GM13977 (cell line): ENCODE measurements at regions not wholly inside any gene's neighbourhood (a gene's known extent, or its start where the extent isn't known, plus 50 kb on each side); places are given as distances from the start of the nearest gene placed in this dataset.
A peak's percentile ranks its signal among the peaks of the same experiment; 100 is the strongest.

Experiments used
- DNase-seq: peaks from one replicate; pipeline ENCODE4 v3.0.0; 2012; ENCODE audit warnings: low spot score
- in situ Hi-C: fragments of 300-500 bp; cut with MboI; formaldehyde crosslinking; loops from one replicate; pipeline ENCODE4 v1.12.0; 2022; ENCODE audit warnings: low sequenced_read_pairs, low pct_unique_long_range_greater_than_20kb, mixed read lengths, inconsistent platforms; ENCODE audit not compliant: unreplicated experiment
- TF ChIP-seq, protein P1 (sequence below): IDR thresholded peaks from 2 replicates; pipeline ENCODE4 v1.5.1; 2012; ENCODE audit warnings: mild to moderate bottlenecking, control low read depth; ENCODE audit not compliant: insufficient read depth; ENCODE audit errors: extremely low read depth, missing control alignments

DNA sequence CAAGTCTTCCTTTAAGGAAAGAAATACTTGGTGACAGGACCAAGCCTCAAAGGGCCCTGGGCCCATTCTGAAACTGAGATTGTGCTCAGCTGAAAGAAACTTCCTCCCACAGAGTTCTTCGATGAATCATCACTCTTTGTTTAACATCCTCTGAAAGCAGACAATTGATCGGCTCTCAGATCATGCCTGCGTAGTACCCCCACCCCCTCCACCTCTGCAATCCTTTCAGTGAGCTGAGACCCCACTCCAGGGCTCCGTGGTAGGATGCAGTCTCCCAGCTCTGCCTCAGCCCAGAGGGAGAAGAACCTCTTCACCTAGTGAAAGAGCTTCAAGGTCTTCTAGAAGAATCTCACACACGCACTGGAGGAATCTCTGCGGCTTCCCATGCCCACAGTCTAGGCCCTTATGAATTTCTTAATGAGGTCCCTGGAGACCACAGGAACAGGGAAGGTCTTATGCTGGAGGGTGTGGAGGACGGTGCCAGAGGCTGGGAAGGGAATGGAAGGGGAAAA is 104.9 kb upstream of the SOD1 start:
- TF ChIP-seq, protein P1, sequence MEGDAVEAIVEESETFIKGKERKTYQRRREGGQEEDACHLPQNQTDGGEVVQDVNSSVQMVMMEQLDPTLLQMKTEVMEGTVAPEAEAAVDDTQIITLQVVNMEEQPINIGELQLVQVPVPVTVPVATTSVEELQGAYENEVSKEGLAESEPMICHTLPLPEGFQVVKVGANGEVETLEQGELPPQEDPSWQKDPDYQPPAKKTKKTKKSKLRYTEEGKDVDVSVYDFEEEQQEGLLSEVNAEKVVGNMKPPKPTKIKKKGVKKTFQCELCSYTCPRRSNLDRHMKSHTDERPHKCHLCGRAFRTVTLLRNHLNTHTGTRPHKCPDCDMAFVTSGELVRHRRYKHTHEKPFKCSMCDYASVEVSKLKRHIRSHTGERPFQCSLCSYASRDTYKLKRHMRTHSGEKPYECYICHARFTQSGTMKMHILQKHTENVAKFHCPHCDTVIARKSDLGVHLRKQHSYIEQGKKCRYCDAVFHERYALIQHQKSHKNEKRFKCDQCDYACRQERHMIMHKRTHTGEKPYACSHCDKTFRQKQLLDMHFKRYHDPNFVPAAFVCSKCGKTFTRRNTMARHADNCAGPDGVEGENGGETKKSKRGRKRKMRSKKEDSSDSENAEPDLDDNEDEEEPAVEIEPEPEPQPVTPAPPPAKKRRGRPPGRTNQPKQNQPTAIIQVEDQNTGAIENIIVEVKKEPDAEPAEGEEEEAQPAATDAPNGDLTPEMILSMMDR, result no peak
- in situ Hi-C loops, result no loop called here
- peak; percentile 73 for DNase-seq

DNA sequence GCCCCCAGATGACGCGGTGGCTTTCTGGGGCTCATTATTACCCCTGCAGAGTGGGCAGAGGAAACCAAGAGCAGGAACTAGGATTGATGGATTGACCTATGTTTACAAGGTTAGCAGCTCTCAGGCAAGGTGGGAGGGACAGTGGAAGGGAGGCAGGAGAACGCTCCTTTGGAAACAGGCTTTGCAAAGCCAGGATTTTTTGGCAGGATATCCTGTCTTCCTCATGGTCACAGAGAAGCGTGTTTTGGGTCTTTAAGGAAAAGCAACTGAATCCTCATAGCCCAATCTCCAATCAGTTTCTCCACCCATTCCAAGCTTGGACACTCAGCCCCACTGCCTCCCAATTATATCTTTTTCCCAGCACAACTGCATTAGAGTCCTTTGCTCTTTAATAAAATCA is 105.6 kb upstream of the SOD1 start:
- in situ Hi-C loops, result no loop called here
- no peak for DNase-seq
- TF ChIP-seq, protein P1, result no peak

DNA sequence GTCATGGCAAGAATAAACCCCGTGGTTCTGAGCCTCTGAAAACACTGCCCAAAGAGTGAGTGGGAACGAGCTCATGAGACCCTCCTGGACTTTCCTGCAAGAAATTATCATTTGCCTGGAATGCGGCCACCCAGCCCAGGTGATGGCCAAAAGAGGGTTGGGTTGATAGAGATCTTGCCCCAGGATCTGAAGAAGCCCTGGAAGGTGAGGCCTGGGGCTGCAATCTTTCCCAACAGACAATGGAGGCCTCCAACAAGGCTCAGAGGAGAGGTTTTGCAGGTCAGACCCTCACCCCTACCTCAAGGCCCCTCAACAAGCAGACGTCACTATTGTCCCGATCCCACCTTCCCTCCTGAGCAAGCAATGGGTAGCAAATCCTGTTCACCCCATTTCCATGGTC is 106.0 kb upstream of the SOD1 start:
- TF ChIP-seq, protein P1, result no peak
- in situ Hi-C loops, result no loop called here
- DNase-seq, result no peak

GRCh38 chr21:31552826-31553225 is 106.7 kb upstream of the SOD1 start:
- TF ChIP-seq, protein P1, result no peak
- DNase-seq, result no peak
- in situ Hi-C loops, result no loop called here

DNA sequence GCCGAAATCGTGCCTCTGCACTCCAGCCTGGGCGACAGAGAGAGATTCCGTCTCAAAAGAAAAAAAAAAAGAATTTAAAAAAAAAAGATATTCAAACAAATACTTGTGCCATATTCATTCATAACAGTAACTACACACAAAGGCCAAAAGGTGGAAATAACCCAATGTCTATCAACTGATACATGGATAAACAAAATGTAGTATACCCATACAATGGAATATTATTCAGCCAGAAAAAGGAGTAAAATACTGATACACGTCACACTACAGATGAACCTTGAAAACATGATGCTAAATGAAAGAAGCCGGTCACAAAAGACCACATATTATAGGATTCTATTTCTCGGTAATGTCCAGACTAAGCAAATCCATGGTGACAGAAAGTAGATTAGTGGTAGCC is 109.4 kb upstream of the SOD1 start:
- TF ChIP-seq, protein P1, result no peak
- in situ Hi-C loops, result no loop called here
- no peak for DNase-seq

DNA sequence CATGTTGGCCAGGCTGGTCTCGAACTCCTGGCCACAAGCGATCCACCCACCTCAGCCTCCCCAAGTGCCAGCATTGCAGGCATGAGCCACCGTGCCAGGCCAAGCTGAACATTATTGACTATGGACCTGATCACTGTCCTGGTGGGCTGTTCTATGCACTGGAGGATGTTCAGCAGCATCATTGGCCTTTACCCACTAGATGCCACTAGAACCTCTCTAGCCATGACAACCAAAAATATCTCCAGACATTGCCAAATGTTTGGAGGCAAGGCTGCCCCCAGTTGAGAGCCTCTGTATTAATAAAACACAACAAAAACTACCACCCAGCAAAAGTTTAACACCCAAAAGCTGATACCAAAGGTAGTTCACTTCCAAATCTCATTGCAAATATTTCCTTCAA is 110.8 kb upstream of the SOD1 start:
- TF ChIP-seq, protein P1, result no peak
- no peak for DNase-seq
- in situ Hi-C loops, result no loop called here

- TF ChIP-seq, protein P1, result no peak
- in situ Hi-C loops, result no loop called here
- DNase-seq, result no peak
Measured at GRCh38 chr21:31546443-31547170, 112.9 kb upstream of the SOD1 start.
